WERI-Rb-1 (cell line): ENCODE measurements at regions not wholly inside any gene's neighbourhood (a gene's known extent, or its start where the extent isn't known, plus 50 kb on each side); places are given as distances from the start of the nearest gene placed in this dataset.

ENCODE experiments used
- DNase-seq: peaks from one replicate; pipeline ENCODE4 v3.0.0-alpha.2; 2020
- H3K27ac ChIP-seq: fragments of 250-450 bp; sonication (Bioruptor Pico); 2 replicates; pipeline ENCODE4 v1.5.1; 2020; ENCODE audit warnings: mild to moderate bottlenecking, moderate library complexity
- H3K27me3 ChIP-seq: fragments of 250-450 bp; sonication (Bioruptor Pico); 2 replicates; pipeline ENCODE4 v1.5.1; 2021; ENCODE audit warnings: mild to moderate bottlenecking, low read depth, moderate library complexity; ENCODE audit not compliant: insufficient read depth, severe bottlenecking
- H3K36me3 ChIP-seq: fragments of 250-450 bp; sonication (Bioruptor Pico); 2 replicates; pipeline ENCODE4 v1.5.1; 2020; ENCODE audit warnings: mild to moderate bottlenecking, moderate library complexity
- H3K4me3 ChIP-seq: 2 replicates; pipeline ENCODE4 v1.5.1; 2011; ENCODE audit warnings: low read depth, mild to moderate bottlenecking, control low read depth, low read length
- H3K9me3 ChIP-seq: fragments of 250-450 bp; sonication (Bioruptor Pico); 2 replicates; pipeline ENCODE4 v1.5.1; 2021; ENCODE audit warnings: mild to moderate bottlenecking, moderate library complexity; ENCODE audit not compliant: severe bottlenecking
- CTCF ChIP-seq: IDR thresholded peaks from 2 replicates; pipeline ENCODE4 v1.5.1; 2011; ENCODE audit warnings: low read depth, mild to moderate bottlenecking, control low read depth, inconsistent platforms, low read length

- Histone ChIP-seq H3K27me3 (no peaks in the 10 kb centered on the region), H3K36me3 (no peaks in the 10 kb centered on the region), H3K4me3 (no peak overlapping the region), H3K27ac (no peak overlapping the region), H3K9me3 (no peaks in the 10 kb centered on the region)
- TF ChIP-seq CTCF = no peak
- no peak for DNase-seq
Measured at GRCh38 chr10:33120700-33121099, 162.7 kb upstream of the ITGB1 start.

GRCh38 chr10:33120275-33120674, 162.2 kb upstream of the ITGB1 start:
- Histone ChIP-seq H3K4me3 (no peak overlapping the region), H3K27ac (no peak overlapping the region), H3K36me3 (no peaks in the 10 kb centered on the region), H3K9me3 (no peaks in the 10 kb centered on the region), H3K27me3 (no peaks in the 10 kb centered on the region)
- DNase-seq = no peak
- TF ChIP-seq CTCF = no peak

GRCh38 chr10:33117816-33118215, 159.8 kb upstream of the ITGB1 start:
- no peak for TF ChIP-seq CTCF
- Histone ChIP-seq H3K27ac (no peak overlapping the region), H3K27me3 (no peaks in the 10 kb centered on the region), H3K4me3 (no peak overlapping the region), H3K9me3 (no peaks in the 10 kb centered on the region), H3K36me3 (no peaks in the 10 kb centered on the region)
- no peak for DNase-seq

- no peak for TF ChIP-seq CTCF
- H3K27ac ChIP-seq = no peak overlapping the region
- H3K36me3 ChIP-seq = no peaks in the 10 kb centered on the region
- no peaks in the 10 kb centered on the region for H3K27me3 ChIP-seq
- H3K9me3 ChIP-seq = no peaks in the 10 kb centered on the region
- H3K4me3 ChIP-seq = no peak overlapping the region
- no peak for DNase-seq
Measured at GRCh38 chr10:33117230-33117629, 159.2 kb upstream of the ITGB1 start.

- peak; percentile 31 for DNase-seq
- Histone ChIP-seq H3K36me3 (no peaks in the 10 kb centered on the region), H3K4me3 (no peak overlapping the region), H3K27ac (no peak overlapping the region), H3K27me3 (no peaks in the 10 kb centered on the region), H3K9me3 (no peaks in the 10 kb centered on the region)
- peak; percentile 61; the same call in 1 of the 2 replicates for TF ChIP-seq CTCF
Measured at GRCh38 chr10:33115738-33116719, 158.0 kb upstream of the ITGB1 start.
